IMR-90 (cell line): ENCODE measurements at regions not wholly inside any gene's neighbourhood (a gene's known extent, or its start where the extent isn't known, plus 50 kb on each side); places are given as distances from the start of the nearest gene placed in this dataset.

ENCODE experiments used
- ATAC-seq: fragments of 200-7000 bp; cut with Tn5 transposase; 2 replicates; pipeline ENCODE4 v1.9.1; 2020; ENCODE audit warnings: low read depth, mild to moderate bottlenecking, moderate library complexity
- BruUV-seq: library from RNA; stranded (reverse); fragments of 400-500 nt; replicated peaks from 2 replicates; lab custom pipeline; 2021; lab: Mats Ljungman, UMichigan
- CTCF ChIA-PET: fragments of 300-600 bp; formaldehyde crosslinking; extraction: SDS; loops from one replicate; lab custom pipeline; 2021; ENCODE audit warnings: antibody characterized with exemption; lab: Yijun Ruan, JAX
- POLR2A ChIA-PET: fragments of 300-600 bp; sonication (Branson Sonifier 250); formaldehyde crosslinking; loops from one replicate; lab custom pipeline; 2022; ENCODE audit warnings: antibody characterized with exemption; ENCODE audit not compliant: unreplicated experiment; lab: Charles Lee
- DNase-seq: peaks from one replicate; pipeline ENCODE4 v3.0.0; 2013
- H2AFZ ChIP-seq: replicated peaks from 2 replicates; pipeline ENCODE3; 2013; ENCODE audit warnings: low read length, mild to moderate bottlenecking; ENCODE audit not compliant: poor library complexity
- H2AK5ac ChIP-seq: 2 replicates; pipeline ENCODE4 v1.6.1; 2013; ENCODE audit warnings: low read depth, low read length, inconsistent platforms
- H2AK9ac ChIP-seq: replicated peaks from 2 replicates; pipeline ENCODE3; 2013; ENCODE audit warnings: mild to moderate bottlenecking, low read depth, low read length, moderate library complexity; ENCODE audit not compliant: poor library complexity
- H2BK120ac ChIP-seq: 2 replicates; pipeline ENCODE4 v1.6.1; 2013; ENCODE audit warnings: low read depth, low read length, inconsistent platforms
- H2BK15ac ChIP-seq: 3 replicates; pipeline ENCODE4 v1.6.1; 2013; ENCODE audit warnings: low read depth, low read length, inconsistent platforms
- H2BK20ac ChIP-seq: 2 replicates; pipeline ENCODE4 v1.6.1; 2013; ENCODE audit warnings: low read depth, mild to moderate bottlenecking, inconsistent platforms, low read length, moderate library complexity
- H2BK5ac ChIP-seq: 2 replicates; pipeline ENCODE4 v1.6.1; 2013; ENCODE audit warnings: mild to moderate bottlenecking, low read depth, low read length, inconsistent platforms; ENCODE audit not compliant: poor library complexity, severe bottlenecking
- H3K14ac ChIP-seq: replicated peaks from 2 replicates; pipeline ENCODE4 v1.6.1; 2013; ENCODE audit warnings: low read depth, low read length, inconsistent platforms
- H3K18ac ChIP-seq: 2 replicates; pipeline ENCODE4 v1.6.1; 2013; ENCODE audit warnings: low read depth, low read length, control low read depth
- H3K23ac ChIP-seq: 2 replicates; pipeline ENCODE4 v1.6.1; 2013; ENCODE audit warnings: low read depth, low read length, inconsistent platforms
- H3K27ac ChIP-seq: 2 replicates; pipeline ENCODE4 v1.5.1; 2013; ENCODE audit warnings: mild to moderate bottlenecking, control low read depth, low read length; ENCODE audit not compliant: insufficient read depth
- H3K27me3 ChIP-seq: 2 replicates; pipeline ENCODE4 v1.6.1; 2013; ENCODE audit warnings: low read length; ENCODE audit not compliant: control insufficient read depth, insufficient read depth
- H3K36me3 ChIP-seq: 2 replicates; pipeline ENCODE4 v1.6.1; 2013; ENCODE audit warnings: low read length, mixed read lengths; ENCODE audit not compliant: control insufficient read depth, insufficient read depth
- H3K4ac ChIP-seq: 2 replicates; pipeline ENCODE4 v1.6.1; 2013; ENCODE audit warnings: low read depth, low read length, inconsistent platforms
- H3K4me1 ChIP-seq: 2 replicates; pipeline ENCODE4 v1.6.1; 2013; ENCODE audit warnings: low read length, mixed read lengths; ENCODE audit not compliant: control insufficient read depth, insufficient read depth
- H3K4me2 ChIP-seq: 2 replicates; pipeline ENCODE4 v1.6.1; 2013; ENCODE audit warnings: low read depth, mild to moderate bottlenecking, control low read depth, low read length, moderate library complexity
- H3K4me3 ChIP-seq: 2 replicates; pipeline ENCODE4 v1.5.1; 2013; ENCODE audit warnings: low read depth, mild to moderate bottlenecking, control low read depth, low read length, moderate library complexity; ENCODE audit not compliant: insufficient read depth
- H3K56ac ChIP-seq: 2 replicates; pipeline ENCODE4 v1.6.1; 2013; ENCODE audit warnings: low read length, inconsistent platforms; ENCODE audit not compliant: insufficient read depth; ENCODE audit errors: extremely low read depth
- H3K79me1 ChIP-seq, 2 experiments: 2 replicates each; pipeline ENCODE4 v1.6.1; 2013; ENCODE audit warnings: low read length in 2 of 2, inconsistent platforms in 1 of 2, low read depth in 1 of 2
- H3K9ac ChIP-seq: 2 replicates; pipeline ENCODE4 v1.6.1; 2013; ENCODE audit warnings: low read depth, low read length, control low read depth
- H3K9me1 ChIP-seq: 2 replicates; pipeline ENCODE4 v1.6.1; 2013; ENCODE audit warnings: low read length, inconsistent platforms; ENCODE audit not compliant: insufficient read depth
- H3K9me3 ChIP-seq: 2 replicates; pipeline ENCODE4 v1.6.1; 2013; ENCODE audit warnings: low read length; ENCODE audit not compliant: control insufficient read depth, insufficient read depth
- H4K20me1 ChIP-seq: 2 replicates; pipeline ENCODE4 v1.6.1; 2013; ENCODE audit warnings: low read length, inconsistent platforms; ENCODE audit not compliant: insufficient read depth
- H4K5ac ChIP-seq: 2 replicates; pipeline ENCODE4 v1.6.1; 2013; ENCODE audit warnings: mild to moderate bottlenecking, low read depth, low read length, control low read depth
- H4K8ac ChIP-seq, 2 experiments: 2 replicates each; pipeline ENCODE4 v1.6.1; 2013; ENCODE audit warnings: low read depth in 2 of 2, low read length in 2 of 2, control low read depth in 1 of 2, inconsistent platforms in 1 of 2
- H4K91ac ChIP-seq: 2 replicates; pipeline ENCODE4 v1.6.1; 2013; ENCODE audit warnings: low read depth, low read length, inconsistent platforms; ENCODE audit not compliant: insufficient read depth
- BHLHE40 ChIP-seq: fragments of 150-350 bp; IDR thresholded peaks from 2 replicates; pipeline ENCODE4 v1.6.1; 2016; ENCODE audit warnings: mild to moderate bottlenecking, low read depth, low read length
- CEBPB ChIP-seq: IDR thresholded peaks from 2 replicates; pipeline ENCODE4 v1.6.1; 2012; ENCODE audit warnings: low read depth, low read length, improper control_type of control experiment
- MAFK ChIP-seq: IDR thresholded peaks from 2 replicates; pipeline ENCODE4 v1.6.1; 2012; ENCODE audit warnings: low read depth, low read length, improper control_type of control experiment
- MAZ ChIP-seq: IDR thresholded peaks from 2 replicates; pipeline ENCODE4 v1.6.1; 2012; ENCODE audit warnings: low read depth, mild to moderate bottlenecking, low read length, improper control_type of control experiment, moderate library complexity, borderline replicate concordance
- MXI1 ChIP-seq: IDR thresholded peaks from 2 replicates; pipeline ENCODE4 v1.6.1; 2012; ENCODE audit warnings: low read depth, mild to moderate bottlenecking, low read length, moderate library complexity, borderline replicate concordance
- POLR2A ChIP-seq: IDR thresholded peaks from 2 replicates; pipeline ENCODE4 v1.6.1; 2012; ENCODE audit warnings: mild to moderate bottlenecking, low read depth, low read length
- RAD21 ChIP-seq: IDR thresholded peaks from 2 replicates; pipeline ENCODE4 v1.6.1; 2012; ENCODE audit warnings: low read length, improper control_type of control experiment
- RFX5 ChIP-seq: IDR thresholded peaks from 2 replicates; pipeline ENCODE4 v1.8.0; 2012; ENCODE audit warnings: low read depth, mild to moderate bottlenecking, low read length, moderate library complexity
- SMC3 ChIP-seq: fragments of 150-350 bp; IDR thresholded peaks from 2 replicates; pipeline ENCODE4 v1.6.1; 2016; ENCODE audit warnings: low read depth, mild to moderate bottlenecking, antibody characterized with exemption, low read length, moderate library complexity
- WGBS, 2 experiments: methylation state at CpG; one replicate each; pipeline versions ENCODE4 v1.1.5 to v1.1.7; 2013; ENCODE audit warnings: missing lambda C conversion rate in 2 of 2; ENCODE audit not compliant: insufficient read length in 1 of 2; ENCODE audit errors: extremely low coverage in 2 of 2; 5-methylcytosine and 5-hydroxymethylcytosine counted together
- dilution Hi-C: fragments of 300-500 bp; cut with HindIII; formaldehyde crosslinking; loops from one replicate; pipeline ENCODE4 v1.14.3; 2018; ENCODE audit warnings: low sequenced_read_pairs; ENCODE audit not compliant: unreplicated experiment
- in situ Hi-C: fragments of 300-500 bp; cut with MboI; formaldehyde crosslinking; loops from 3 replicates; pipeline ENCODE4 v1.14.3; 2019; ENCODE audit warnings: low sequenced_read_pairs, inconsistent platforms, mixed read lengths
- intact Hi-C: fragments of 100-400 bp; cut with micrococcal nuclease; formaldehyde crosslinking; loops from 2 replicates; pipeline ENCODE4 v1.10.0; 2022
- TF ChIP-seq, protein P1 (sequence below): conservative IDR thresholded peaks from 2 replicates; pipeline ENCODE4 v1.5.1; 2012; ENCODE audit warnings: mild to moderate bottlenecking, low read depth, low read length, improper control_type of control experiment
- TF ChIP-seq, protein P2 (sequence below): fragments of 150-350 bp; IDR thresholded peaks from 2 replicates; pipeline ENCODE4 v1.6.1; 2017; ENCODE audit warnings: mild to moderate bottlenecking, antibody characterized with exemption, low read length, low read depth

DNA sequence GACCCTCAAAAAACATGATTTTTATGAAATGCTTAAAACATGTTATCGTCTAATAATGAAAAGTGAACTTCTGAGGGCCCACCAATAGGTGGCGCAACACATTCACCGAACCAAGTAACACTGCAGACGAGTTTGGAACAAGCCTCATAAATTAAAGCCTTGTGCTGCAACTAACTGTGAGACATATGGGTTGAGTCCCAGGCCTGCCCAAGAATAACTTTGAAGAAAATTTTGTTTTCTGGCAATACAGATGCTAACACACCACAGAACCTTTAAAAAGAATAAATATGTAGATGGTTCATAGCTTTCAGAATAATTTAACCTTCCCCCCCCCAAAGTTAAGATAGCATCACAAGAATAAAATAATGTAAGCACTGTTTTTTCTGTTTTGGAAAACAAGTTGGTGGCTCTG, 285.9 kb downstream of the RNF144A start:
- ATAC-seq: peak; percentile 53; the same call in 1 of the 2 replicates
- H3K27me3 ChIP-seq: no peaks in the 10 kb centered on the region
- H3K27ac ChIP-seq: no peak overlapping the region
- no peaks in the 10 kb centered on the region for H3K4me1 ChIP-seq
- H3K23ac ChIP-seq: no peak overlapping the region
- no peak overlapping the region for H2AFZ ChIP-seq
- no peak overlapping the region for H3K56ac ChIP-seq
- peaks cover 2% of the 10 kb centered on the region; the same call in 1 of the 2 replicates for H3K9me3 ChIP-seq
- no peak overlapping the region for H2AK9ac ChIP-seq
- H3K9ac ChIP-seq: no peak overlapping the region
- no peak overlapping the region for H2BK20ac ChIP-seq
- CTCF ChIA-PET: interaction anchor here (0.7 to 1.0 kb wide), 3 partner anchors 17 to 99 kb away, joined by 3 read pairs; no protein-coding TSS in a partner anchor
- H3K4me3 ChIP-seq: no peak overlapping the region
- H3K4me2 ChIP-seq: no peak overlapping the region
- no peak overlapping the region for H3K18ac ChIP-seq
- BruUV-seq: no TSS peak
- H3K9me1 ChIP-seq: no peaks in the 10 kb centered on the region
- no peaks in the 10 kb centered on the region for H3K79me1 ChIP-seq
- TF ChIP-seq MAFK: no peak
- TF ChIP-seq, protein P1, sequence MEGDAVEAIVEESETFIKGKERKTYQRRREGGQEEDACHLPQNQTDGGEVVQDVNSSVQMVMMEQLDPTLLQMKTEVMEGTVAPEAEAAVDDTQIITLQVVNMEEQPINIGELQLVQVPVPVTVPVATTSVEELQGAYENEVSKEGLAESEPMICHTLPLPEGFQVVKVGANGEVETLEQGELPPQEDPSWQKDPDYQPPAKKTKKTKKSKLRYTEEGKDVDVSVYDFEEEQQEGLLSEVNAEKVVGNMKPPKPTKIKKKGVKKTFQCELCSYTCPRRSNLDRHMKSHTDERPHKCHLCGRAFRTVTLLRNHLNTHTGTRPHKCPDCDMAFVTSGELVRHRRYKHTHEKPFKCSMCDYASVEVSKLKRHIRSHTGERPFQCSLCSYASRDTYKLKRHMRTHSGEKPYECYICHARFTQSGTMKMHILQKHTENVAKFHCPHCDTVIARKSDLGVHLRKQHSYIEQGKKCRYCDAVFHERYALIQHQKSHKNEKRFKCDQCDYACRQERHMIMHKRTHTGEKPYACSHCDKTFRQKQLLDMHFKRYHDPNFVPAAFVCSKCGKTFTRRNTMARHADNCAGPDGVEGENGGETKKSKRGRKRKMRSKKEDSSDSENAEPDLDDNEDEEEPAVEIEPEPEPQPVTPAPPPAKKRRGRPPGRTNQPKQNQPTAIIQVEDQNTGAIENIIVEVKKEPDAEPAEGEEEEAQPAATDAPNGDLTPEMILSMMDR: peak; percentile 71
- no peak for TF ChIP-seq BHLHE40
- no peak for TF ChIP-seq POLR2A
- no peak for TF ChIP-seq MAZ
- TF ChIP-seq, protein P2, sequence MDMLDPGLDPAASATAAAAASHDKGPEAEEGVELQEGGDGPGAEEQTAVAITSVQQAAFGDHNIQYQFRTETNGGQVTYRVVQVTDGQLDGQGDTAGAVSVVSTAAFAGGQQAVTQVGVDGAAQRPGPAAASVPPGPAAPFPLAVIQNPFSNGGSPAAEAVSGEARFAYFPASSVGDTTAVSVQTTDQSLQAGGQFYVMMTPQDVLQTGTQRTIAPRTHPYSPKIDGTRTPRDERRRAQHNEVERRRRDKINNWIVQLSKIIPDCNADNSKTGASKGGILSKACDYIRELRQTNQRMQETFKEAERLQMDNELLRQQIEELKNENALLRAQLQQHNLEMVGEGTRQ: no peak
- no peak for TF ChIP-seq RFX5
- peak; percentile 71 for TF ChIP-seq RAD21
- peak; percentile 61 for TF ChIP-seq SMC3
- no peak for TF ChIP-seq CEBPB
- TF ChIP-seq MXI1: no peak
- no peak overlapping the region for H3K4ac ChIP-seq
- no CpG with 5 or more reads among the region's 4 CpGs for WGBS, 2 experiments
- H4K91ac ChIP-seq: no peak overlapping the region
- no peaks in the 10 kb centered on the region for H3K36me3 ChIP-seq
- intact Hi-C loops (loop anchor here (5.0 kb wide), 1 partner anchor 1559 kb away; no protein-coding TSS in a partner anchor), dilution Hi-C loops (no loop called here), in situ Hi-C loops (loop anchor here (25.0 kb wide), 1 partner anchor 1559 kb away; no protein-coding TSS in a partner anchor)
- POLR2A ChIA-PET: no interaction called here
- no peak overlapping the region for H2BK5ac ChIP-seq
- no peak overlapping the region for H2BK120ac ChIP-seq
- no peak overlapping the region for H3K14ac ChIP-seq
- H4K8ac ChIP-seq: no peak overlapping the region
- no peak overlapping the region for H4K5ac ChIP-seq
- no peaks in the 10 kb centered on the region for H4K20me1 ChIP-seq
- peak; percentile 56 for DNase-seq
- H2AK5ac ChIP-seq: no peak overlapping the region
- no peak overlapping the region for H2BK15ac ChIP-seq
